Stimulated activated CD8-positive, alpha-beta memory T cell treated with anti-CD3 and anti-CD28 coated beads, Interleukin-4, amount 100 ng/mL, for 24 hours (primary cell): ENCODE measurements at regions not wholly inside any gene's neighbourhood (a gene's known extent, or its start where the extent isn't known, plus 50 kb on each side); places are given as distances from the start of the nearest gene placed in this dataset.

Experiments used
- DNase-seq: peaks from one replicate; pipeline ENCODE4 v3.0.0-alpha.2; 2020; ENCODE audit warnings: low read depth

GRCh38 chr17:79420318-79421243, 190.3 kb downstream of the RBFOX3 start:
- DNase-seq = peak; percentile 26

- no peak for DNase-seq
Observed at GRCh38 chr17:79417476-79417988, 193.3 kb downstream of the RBFOX3 start.

GRCh38 chr17:79415909-79416308, 194.9 kb downstream of the RBFOX3 start:
- no peak for DNase-seq

GRCh38 chr17:79415365-79415764, 195.5 kb downstream of the RBFOX3 start:
- DNase-seq = no peak

GRCh38 chr17:79414793-79415211, 196.0 kb downstream of the RBFOX3 start:
- no peak for DNase-seq

- DNase-seq = no peak
Observed at GRCh38 chr17:79414063-79414792, 196.6 kb downstream of the RBFOX3 start.

GRCh38 chr17:79413611-79414010, 197.2 kb downstream of the RBFOX3 start:
- DNase-seq = no peak

GRCh38 chr17:79412886-79413390, 197.9 kb downstream of the RBFOX3 start:
- DNase-seq = no peak

- no peak for DNase-seq
Observed at GRCh38 chr17:79412110-79412509, 198.7 kb downstream of the RBFOX3 start.

- DNase-seq = no peak
Observed at GRCh38 chr17:79411419-79411818, 199.4 kb downstream of the RBFOX3 start.

GRCh38 chr17:79410681-79411080, 200.2 kb downstream of the RBFOX3 start:
- DNase-seq = no peak

- DNase-seq = no peak
Observed at GRCh38 chr17:79408251-79408650, 202.6 kb downstream of the RBFOX3 start.

- no peak for DNase-seq
Observed at GRCh38 chr17:79407385-79407784, 203.5 kb downstream of the RBFOX3 start.

GRCh38 chr17:79406316-79406715, 204.5 kb downstream of the RBFOX3 start:
- DNase-seq = no peak

GRCh38 chr17:79405823-79406222, 205.0 kb downstream of the RBFOX3 start:
- DNase-seq = no peak

GRCh38 chr17:79404136-79404911, 206.5 kb downstream of the RBFOX3 start:
- DNase-seq = no peak

GRCh38 chr17:79401704-79402674, 208.9 kb downstream of the RBFOX3 start:
- DNase-seq = no peak

GRCh38 chr17:79400989-79401703, 209.7 kb downstream of the RBFOX3 start:
- DNase-seq = peak; percentile 45

- DNase-seq = no peak
Observed at GRCh38 chr17:79399610-79400144, 211.2 kb downstream of the RBFOX3 start.

GRCh38 chr17:79398441-79398840, 212.4 kb downstream of the RBFOX3 start:
- no peak for DNase-seq
